ENCODE measurements at regions not wholly inside any gene's neighbourhood (a gene's known extent, or its start where the extent isn't known, plus 50 kb on each side); places are given as distances from the start of the nearest gene placed in this dataset.

- CTCF ChIA-PET, result no interaction called here
- DNase-seq (ENCODE audit: low read depth, low spot score), result no peak
- Histone ChIP-seq H4K20me1 (ENCODE audit: insufficient read depth) (no peaks in the 10 kb centered on the region), H3K27ac (ENCODE audit: low read depth, low read length) (no peak overlapping the region), H2AFZ (ENCODE audit: low read depth, low read length, poor library complexity, severe bottlenecking) (no peak overlapping the region), H3K9me3 (ENCODE audit: control insufficient read depth in 1 of 2, insufficient read depth in 1 of 2, low read depth in 1 of 2, low read length in 2 of 2) (no peaks in the 10 kb centered on the region), H3K9ac (ENCODE audit: low read length) (no peak overlapping the region), H3K27me3 (ENCODE audit: insufficient read depth, low read length) (no peaks in the 10 kb centered on the region), H3K79me2 (ENCODE audit: insufficient read depth, low read length) (no peaks in the 10 kb centered on the region), H3K4me2 (ENCODE audit: low read length) (no peak overlapping the region), H3K4me1 (ENCODE audit: control insufficient read depth in 1 of 2, insufficient read depth in 2 of 2, low read length in 2 of 2) (no peaks in the 10 kb centered on the region), H3K9me2 (ENCODE audit: insufficient read depth) (no peaks in the 10 kb centered on the region), H3K4me3 (replicated peaks in 1 of 2; ENCODE audit: low read depth in 1 of 2, low read length in 2 of 2) (no peak overlapping the region), H3K36me3 (ENCODE audit: control insufficient read depth in 1 of 2, insufficient read depth in 2 of 2, low read length in 2 of 2) (no peaks in the 10 kb centered on the region)
- POLR2A ChIA-PET, result no interaction called here
- no peak for TF ChIP-seq TCF7L2 (IDR thresholded peaks at IDR 0.05; ENCODE audit: borderline replicate concordance, extremely low read depth, insufficient read depth, insufficient read length)
- TF ChIP-seq SRF (IDR thresholded peaks at IDR 0.05; ENCODE audit: low read depth), result no peak
- no peak for TF ChIP-seq JUND (IDR thresholded peaks at IDR 0.05)
- TF ChIP-seq, protein P1, sequence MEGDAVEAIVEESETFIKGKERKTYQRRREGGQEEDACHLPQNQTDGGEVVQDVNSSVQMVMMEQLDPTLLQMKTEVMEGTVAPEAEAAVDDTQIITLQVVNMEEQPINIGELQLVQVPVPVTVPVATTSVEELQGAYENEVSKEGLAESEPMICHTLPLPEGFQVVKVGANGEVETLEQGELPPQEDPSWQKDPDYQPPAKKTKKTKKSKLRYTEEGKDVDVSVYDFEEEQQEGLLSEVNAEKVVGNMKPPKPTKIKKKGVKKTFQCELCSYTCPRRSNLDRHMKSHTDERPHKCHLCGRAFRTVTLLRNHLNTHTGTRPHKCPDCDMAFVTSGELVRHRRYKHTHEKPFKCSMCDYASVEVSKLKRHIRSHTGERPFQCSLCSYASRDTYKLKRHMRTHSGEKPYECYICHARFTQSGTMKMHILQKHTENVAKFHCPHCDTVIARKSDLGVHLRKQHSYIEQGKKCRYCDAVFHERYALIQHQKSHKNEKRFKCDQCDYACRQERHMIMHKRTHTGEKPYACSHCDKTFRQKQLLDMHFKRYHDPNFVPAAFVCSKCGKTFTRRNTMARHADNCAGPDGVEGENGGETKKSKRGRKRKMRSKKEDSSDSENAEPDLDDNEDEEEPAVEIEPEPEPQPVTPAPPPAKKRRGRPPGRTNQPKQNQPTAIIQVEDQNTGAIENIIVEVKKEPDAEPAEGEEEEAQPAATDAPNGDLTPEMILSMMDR (IDR thresholded peaks at IDR 0.05 in 2 of 3, conservative IDR thresholded peaks at IDR 0.05 in 1 of 3; ENCODE audit: borderline replicate concordance in 1 of 3, insufficient read depth in 1 of 3, low read depth in 2 of 3, low read length in 2 of 3), result no peak
- no peak for TF ChIP-seq SIN3A (IDR thresholded peaks at IDR 0.05; ENCODE audit: low read depth)
- no peak for TF ChIP-seq ZFX (IDR thresholded peaks at IDR 0.05)
- RAD21 ChIA-PET (ENCODE audit: low non-redundant PET in 1 of 2, low total read pairs in 2 of 2, uncharacterized antibody in 2 of 2, unreplicated experiment in 2 of 2), result no interaction called here
- no peak for ATAC-seq
- intact Hi-C loops (cut with micrococcal nuclease), result loop anchor here (10.0 kb wide), 1 partner anchor 56 kb away; no protein-coding TSS in a partner anchor
- no TSS peak for BruUV-seq (replicated peaks)
Measured at GRCh38 chr5:96050273-96050880, 88.7 kb upstream of the ELL2 start.

All from HCT116 (cell line).